Thyroid gland (tissue), 4 donors: ENCODE measurements at regions not wholly inside any gene's neighbourhood (a gene's known extent, or its start where the extent isn't known, plus 50 kb on each side); places are given as distances from the start of the nearest gene placed in this dataset.

Experiments used
- CTCF ChIP-seq, 6 experiments: fragments of 200-600 bp in 3 of 6; fragments of 450-650 bp in 3 of 6; sonication (generic) in 3 of 6; IDR thresholded peaks; one replicate each; pipeline ENCODE4 v1.5.1; 2016 to 2019; ENCODE audit warnings: antibody characterized with exemption in 6 of 6, mild to moderate bottlenecking in 2 of 6, inconsistent platforms in 1 of 6, moderate library complexity in 1 of 6
- POLR2A ChIP-seq, 2 donors: fragments of 450-650 bp; IDR thresholded peaks; one replicate each; pipeline ENCODE4 v1.6.1; 2017; ENCODE audit warnings: antibody characterized with exemption in 2 of 2, mild to moderate bottlenecking in 2 of 2, moderate library complexity in 1 of 2

DNA sequence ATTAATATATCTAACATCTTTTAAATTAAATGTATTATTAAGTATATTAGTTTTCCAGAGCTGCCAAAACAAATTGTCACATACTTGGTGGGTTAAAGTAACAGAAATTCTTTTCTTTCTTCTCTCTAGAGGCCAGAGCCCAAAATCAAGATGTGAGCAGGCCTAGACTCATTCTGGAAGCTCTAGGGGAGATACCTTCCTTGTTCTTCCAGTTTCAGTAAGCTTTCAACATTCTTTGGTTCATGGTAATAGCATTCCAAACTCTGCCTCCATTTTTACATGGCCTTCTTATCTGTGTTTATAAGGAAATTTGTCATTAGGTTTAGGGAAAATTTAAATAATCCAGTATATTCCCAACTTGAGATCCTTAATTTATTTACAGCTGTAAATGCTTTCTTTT is 1054.6 kb upstream of the GBE1 start:
- no peak for TF ChIP-seq CTCF (IDR thresholded peaks at IDR 0.05)
- TF ChIP-seq POLR2A (IDR thresholded peaks at IDR 0.05), result no peak
